Neural progenitor cell (in vitro differentiated cells): ENCODE measurements at regions not wholly inside any gene's neighbourhood (a gene's known extent, or its start where the extent isn't known, plus 50 kb on each side); places are given as distances from the start of the nearest gene placed in this dataset.

Source experiments
- DNase-seq: peaks from one replicate; pipeline ENCODE4 v3.0.0-alpha.2; 2016; ENCODE audit warnings: low spot score
- H2AFZ ChIP-seq: fragments of 200-600 bp; sonication (generic); replicated peaks from 2 replicates; pipeline ENCODE4 v1.6.1; 2016; ENCODE audit warnings: antibody characterized with exemption
- H3F3A ChIP-seq: fragments of 200-600 bp; sonication (generic); 2 replicates; pipeline ENCODE4 v1.6.1; 2016; ENCODE audit warnings: antibody characterized with exemption, low read depth
- H3K27ac ChIP-seq: fragments of 200-600 bp; sonication (generic); 2 replicates; pipeline ENCODE4 v1.5.1; 2016; ENCODE audit warnings: mild to moderate bottlenecking
- H3K27me3 ChIP-seq: fragments of 200-600 bp; sonication (generic); 2 replicates; pipeline ENCODE4 v1.6.1; 2016; ENCODE audit warnings: mild to moderate bottlenecking, moderate library complexity
- H3K36me3 ChIP-seq: fragments of 200-600 bp; sonication (generic); 2 replicates; pipeline ENCODE4 v1.5.1; 2016
- H3K4me1 ChIP-seq: fragments of 200-600 bp; sonication (generic); 2 replicates; pipeline ENCODE4 v1.6.1; 2016; ENCODE audit warnings: mixed run types
- H3K4me2 ChIP-seq: fragments of 200-600 bp; sonication (generic); 2 replicates; pipeline ENCODE4 v1.6.1; 2016
- H3K4me3 ChIP-seq: fragments of 200-600 bp; sonication (generic); 2 replicates; pipeline ENCODE4 v1.5.1; 2016
- H3K79me2 ChIP-seq: fragments of 200-600 bp; sonication (generic); 2 replicates; pipeline ENCODE4 v1.6.1; 2016; ENCODE audit warnings: low read depth
- H3K9ac ChIP-seq: fragments of 200-600 bp; sonication (generic); 2 replicates; pipeline ENCODE4 v1.6.1; 2016
- H3K9me3 ChIP-seq: fragments of 200-600 bp; sonication (generic); 2 replicates; pipeline ENCODE4 v1.5.1; 2016; ENCODE audit warnings: low read depth
- H4K20me1 ChIP-seq: fragments of 200-600 bp; sonication (generic); 2 replicates; pipeline ENCODE4 v1.6.1; 2016; ENCODE audit warnings: low read depth
- H3K27ac Mint-ChIP-seq: 3 replicates; pipeline ENCODE4 v1.8.0; 2021; ENCODE audit warnings: mixed read lengths
- H3K27me3 Mint-ChIP-seq: 2 replicates; pipeline ENCODE4 v1.8.0; 2022; ENCODE audit warnings: low read depth, mild to moderate bottlenecking, inconsistent platforms, moderate library complexity, mixed read lengths; ENCODE audit not compliant: insufficient read depth
- H3K36me3 Mint-ChIP-seq: 3 replicates; pipeline ENCODE4 v1.8.0; 2021; ENCODE audit warnings: mixed read lengths
- H3K4me1 Mint-ChIP-seq: 3 replicates; pipeline ENCODE4 v1.8.0; 2021; ENCODE audit warnings: mixed read lengths
- H3K4me3 Mint-ChIP-seq: 3 replicates; pipeline ENCODE4 v1.8.0; 2021; ENCODE audit warnings: mild to moderate bottlenecking, moderate library complexity, mixed read lengths
- H3K9me3 Mint-ChIP-seq: 3 replicates; pipeline ENCODE4 v1.8.0; 2020; ENCODE audit warnings: mixed read lengths
- EZH2 ChIP-seq: fragments of 200-600 bp; sonication (generic); IDR thresholded peaks from 2 replicates; pipeline ENCODE4 v1.6.1; 2017; ENCODE audit warnings: antibody characterized with exemption, mild to moderate bottlenecking, moderate library complexity
- EZH2phosphoT487 ChIP-seq: fragments of 200-600 bp; sonication (generic); IDR thresholded peaks from 2 replicates; pipeline ENCODE4 v1.6.1; 2017; ENCODE audit warnings: antibody characterized with exemption
- TF ChIP-seq, protein P1 (sequence below): fragments of 200-600 bp; sonication (generic); IDR thresholded peaks from 2 replicates; pipeline ENCODE4 v1.5.1; 2017; ENCODE audit warnings: antibody characterized with exemption, mild to moderate bottlenecking

DNA sequence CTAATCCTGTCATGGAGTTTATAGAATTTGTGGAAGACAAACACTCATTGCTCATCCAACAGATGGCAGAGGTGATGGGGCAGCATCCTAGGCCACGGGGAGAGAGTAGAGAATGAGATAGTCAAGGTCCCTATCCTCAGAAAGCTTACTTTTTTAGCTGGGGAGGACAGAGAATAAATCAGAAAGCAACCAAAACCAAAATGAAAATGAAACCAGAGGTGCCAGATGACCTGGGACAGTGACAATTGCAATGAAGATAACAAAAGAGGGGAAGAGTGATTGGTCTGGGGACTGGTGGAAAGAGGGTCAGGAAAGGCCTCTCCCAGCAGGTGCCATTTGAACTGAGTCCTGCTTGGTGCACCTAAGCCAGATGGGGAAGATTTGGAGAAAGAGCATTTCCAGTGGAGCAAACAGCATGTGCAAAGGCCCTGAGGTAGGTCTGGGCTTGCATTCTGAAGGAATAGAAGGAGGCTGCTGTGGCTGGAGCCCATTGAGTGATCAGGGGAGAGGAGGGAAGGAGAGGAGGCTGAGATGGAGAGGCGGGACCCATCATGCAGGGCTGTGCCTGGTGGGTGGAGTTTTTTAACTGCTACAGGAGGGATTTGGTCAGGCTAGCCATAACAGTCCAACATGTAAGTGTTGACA lies 164.1 kb downstream of the RPS24 start:
- no peak overlapping the region for H2AFZ ChIP-seq
- no peak overlapping the region for H3K9ac ChIP-seq
- H3K4me1 Mint-ChIP-seq = peaks cover 6% of the 10 kb centered on the region
- peaks cover 5% of the 10 kb centered on the region for H3K27me3 Mint-ChIP-seq
- no peak overlapping the region for H3K27ac Mint-ChIP-seq
- H3K4me3 ChIP-seq = no peak overlapping the region
- H3K79me2 ChIP-seq = no peaks in the 10 kb centered on the region
- no peaks in the 10 kb centered on the region for H3K9me3 ChIP-seq
- no peaks in the 10 kb centered on the region for H3K36me3 Mint-ChIP-seq
- H3K27ac ChIP-seq = no peak overlapping the region
- H3K4me3 Mint-ChIP-seq = no peak overlapping the region
- no peaks in the 10 kb centered on the region for H3K36me3 ChIP-seq
- TF ChIP-seq EZH2phosphoT487 (no peak), EZH2 (no peak)
- TF ChIP-seq, protein P1, sequence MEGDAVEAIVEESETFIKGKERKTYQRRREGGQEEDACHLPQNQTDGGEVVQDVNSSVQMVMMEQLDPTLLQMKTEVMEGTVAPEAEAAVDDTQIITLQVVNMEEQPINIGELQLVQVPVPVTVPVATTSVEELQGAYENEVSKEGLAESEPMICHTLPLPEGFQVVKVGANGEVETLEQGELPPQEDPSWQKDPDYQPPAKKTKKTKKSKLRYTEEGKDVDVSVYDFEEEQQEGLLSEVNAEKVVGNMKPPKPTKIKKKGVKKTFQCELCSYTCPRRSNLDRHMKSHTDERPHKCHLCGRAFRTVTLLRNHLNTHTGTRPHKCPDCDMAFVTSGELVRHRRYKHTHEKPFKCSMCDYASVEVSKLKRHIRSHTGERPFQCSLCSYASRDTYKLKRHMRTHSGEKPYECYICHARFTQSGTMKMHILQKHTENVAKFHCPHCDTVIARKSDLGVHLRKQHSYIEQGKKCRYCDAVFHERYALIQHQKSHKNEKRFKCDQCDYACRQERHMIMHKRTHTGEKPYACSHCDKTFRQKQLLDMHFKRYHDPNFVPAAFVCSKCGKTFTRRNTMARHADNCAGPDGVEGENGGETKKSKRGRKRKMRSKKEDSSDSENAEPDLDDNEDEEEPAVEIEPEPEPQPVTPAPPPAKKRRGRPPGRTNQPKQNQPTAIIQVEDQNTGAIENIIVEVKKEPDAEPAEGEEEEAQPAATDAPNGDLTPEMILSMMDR = no peak
- H3K9me3 Mint-ChIP-seq = peaks cover 11% of the 10 kb centered on the region
- H3K4me1 ChIP-seq = peaks cover 15% of the 10 kb centered on the region
- H3K4me2 ChIP-seq = no peak overlapping the region
- H4K20me1 ChIP-seq = no peaks in the 10 kb centered on the region
- no peaks in the 10 kb centered on the region for H3K27me3 ChIP-seq
- H3F3A ChIP-seq = no peaks in the 10 kb centered on the region
- no peak for DNase-seq

DNA sequence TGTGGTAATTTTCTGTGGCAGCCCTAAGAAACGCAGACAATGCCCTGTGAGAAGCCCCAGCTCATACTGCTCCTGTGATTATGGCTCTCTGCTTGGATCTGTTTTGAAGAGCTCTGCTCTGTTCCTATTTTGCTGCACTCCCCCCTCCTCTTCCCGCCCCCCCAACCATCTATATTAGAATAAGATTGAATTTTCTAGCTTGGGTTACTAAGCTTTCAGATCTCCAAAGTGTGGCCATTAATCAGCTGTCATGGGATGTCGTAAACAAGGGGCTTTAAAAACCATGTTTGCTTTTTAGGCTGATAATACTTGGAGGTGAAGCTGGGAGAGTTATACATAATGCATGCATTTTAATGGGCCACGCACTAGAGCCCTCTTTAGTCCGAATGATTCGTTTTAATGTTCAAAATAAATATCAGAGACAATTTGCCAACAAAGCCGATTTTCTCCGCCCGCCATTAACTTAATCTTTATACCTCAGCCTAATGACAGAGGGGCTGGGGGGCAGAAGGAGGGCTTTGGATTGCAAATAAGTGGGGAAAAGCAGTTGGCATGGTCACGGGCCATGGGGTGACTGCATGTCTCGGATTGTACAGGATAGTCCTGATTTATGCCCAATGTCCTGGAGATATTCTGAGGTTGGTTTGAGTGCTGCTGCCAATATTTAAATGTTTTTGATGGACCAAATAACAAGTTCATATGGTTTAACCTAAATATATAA lies 165.5 kb downstream of the RPS24 start:
- H3K4me1 Mint-ChIP-seq = peaks cover 6% of the 10 kb centered on the region
- H3K9me3 Mint-ChIP-seq = peaks cover 2% of the 10 kb centered on the region
- TF ChIP-seq, protein P1 = no peak
- TF ChIP-seq EZH2phosphoT487 (no peak), EZH2 (no peak)
- H3K79me2 ChIP-seq = no peaks in the 10 kb centered on the region
- H3K4me3 Mint-ChIP-seq = no peak overlapping the region
- H3F3A ChIP-seq = no peaks in the 10 kb centered on the region
- no peaks in the 10 kb centered on the region for H3K27me3 ChIP-seq
- H2AFZ ChIP-seq = no peak overlapping the region
- no peak overlapping the region for H3K4me2 ChIP-seq
- H3K27ac Mint-ChIP-seq = no peak overlapping the region
- H3K27me3 Mint-ChIP-seq = peaks cover 3% of the 10 kb centered on the region
- no peak overlapping the region for H3K27ac ChIP-seq
- H3K9ac ChIP-seq = no peak overlapping the region
- peaks cover 15% of the 10 kb centered on the region for H3K4me1 ChIP-seq
- H3K36me3 Mint-ChIP-seq = no peaks in the 10 kb centered on the region
- no peaks in the 10 kb centered on the region for H3K9me3 ChIP-seq
- H3K36me3 ChIP-seq = no peaks in the 10 kb centered on the region
- DNase-seq = no peak
- H3K4me3 ChIP-seq = no peak overlapping the region
- H4K20me1 ChIP-seq = no peaks in the 10 kb centered on the region

DNA sequence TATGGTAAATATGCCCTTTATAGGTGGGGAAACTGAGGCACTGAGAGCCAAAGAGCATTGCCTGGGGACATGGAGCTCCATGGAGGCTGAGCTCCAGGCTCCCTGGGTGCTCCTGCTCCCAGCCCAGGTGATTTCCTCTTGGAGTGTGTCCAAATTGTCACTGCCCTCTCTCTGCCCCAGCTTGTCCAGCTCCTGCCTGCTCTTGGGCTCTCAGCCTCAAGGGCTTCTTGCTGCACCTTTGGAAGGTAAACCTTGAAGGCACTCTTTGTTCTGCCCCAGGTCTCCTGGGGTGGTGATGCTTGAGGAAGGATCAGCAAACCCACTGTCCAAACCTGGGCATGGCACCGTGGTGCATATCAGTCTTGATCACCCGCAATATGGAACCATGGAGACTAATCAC lies 166.1 kb downstream of the RPS24 start:
- Mint-ChIP-seq H3K9me3 (no peaks in the 10 kb centered on the region), H3K27ac (no peak overlapping the region), H3K4me3 (no peak overlapping the region), H3K4me1 (peaks cover 2% of the 10 kb centered on the region), H3K27me3 (no peaks in the 10 kb centered on the region), H3K36me3 (no peaks in the 10 kb centered on the region)
- Histone ChIP-seq H4K20me1 (no peaks in the 10 kb centered on the region), H3K9ac (no peak overlapping the region), H3K36me3 (no peaks in the 10 kb centered on the region), H3K79me2 (no peaks in the 10 kb centered on the region), H3F3A (no peaks in the 10 kb centered on the region), H3K27ac (no peak overlapping the region), H3K9me3 (no peaks in the 10 kb centered on the region), H2AFZ (no peak overlapping the region), H3K4me3 (no peak overlapping the region), H3K4me2 (no peak overlapping the region), H3K4me1 (peaks cover 15% of the 10 kb centered on the region), H3K27me3 (no peaks in the 10 kb centered on the region)
- no peak for DNase-seq
- TF ChIP-seq, protein P1 = no peak
- TF ChIP-seq EZH2phosphoT487 = no peak
- TF ChIP-seq EZH2 = no peak
